Endometrium (tissue), 2 donors: ENCODE measurements at regions not wholly inside any gene's neighbourhood (a gene's known extent, or its start where the extent isn't known, plus 50 kb on each side); places are given as distances from the start of the nearest gene placed in this dataset.
"Not testable (repeated sequence)": the region's sequence is repeated elsewhere in the genome, so short reads cannot be mapped to it uniquely, and the experiment has no call there.

ENCODE experiments used
- FAIRE-seq: peaks from 2 replicates; lab custom pipeline; 2012; peaks lifted over from hg19 to GRCh38; lab: Jason Lieb, UNC
- donor health status: control.
- donor health status: control.

GRCh38 chr5:100232736-100233135, 302.4 kb upstream of the FAM174A start:
- FAIRE-seq = no peak

GRCh38 chr5:100188778-100189177, 346.4 kb upstream of the FAM174A start:
- FAIRE-seq = no peak

- no peak for FAIRE-seq
These were observed 346.8 kb upstream of the FAM174A start for GRCh38 chr5:100188339-100188738.

GRCh38 chr5:100186181-100186580, 349.0 kb upstream of the FAM174A start:
- FAIRE-seq = no peak

GRCh38 chr5:100182402-100182801, 352.8 kb upstream of the FAM174A start:
- no peak for FAIRE-seq

GRCh38 chr5:100175346-100175745, 359.8 kb upstream of the FAM174A start:
- no peak for FAIRE-seq

- FAIRE-seq = no peak
These were observed 369.9 kb upstream of the FAM174A start for GRCh38 chr5:100165309-100165708.

- FAIRE-seq = no peak
These were observed 373.3 kb upstream of the FAM174A start for GRCh38 chr5:100161868-100162267.

- FAIRE-seq = no peak
These were observed 378.1 kb upstream of the FAM174A start for GRCh38 chr5:100157066-100157465.

- FAIRE-seq = no peak
These were observed 386.9 kb upstream of the FAM174A start for GRCh38 chr5:100148239-100148638.

GRCh38 chr5:100142607-100143006, 392.6 kb upstream of the FAM174A start:
- no peak for FAIRE-seq

- FAIRE-seq = no peak
These were observed 404.0 kb upstream of the FAM174A start for GRCh38 chr5:100131161-100131560.

GRCh38 chr5:100130307-100130706, 404.9 kb upstream of the FAM174A start:
- no peak for FAIRE-seq

GRCh38 chr5:100119903-100120302, 415.3 kb upstream of the FAM174A start:
- FAIRE-seq = no peak

GRCh38 chr5:100110497-100110896, 424.7 kb upstream of the FAM174A start:
- FAIRE-seq = no peak

GRCh38 chr5:100108883-100109282, 426.3 kb upstream of the FAM174A start:
- no peak for FAIRE-seq

- not testable (repeated sequence) for FAIRE-seq
These were observed 431.5 kb upstream of the FAM174A start for GRCh38 chr5:100103592-100104119.

- not testable (repeated sequence) for FAIRE-seq
These were observed 433.7 kb upstream of the FAM174A start for GRCh38 chr5:100101466-100101865.

GRCh38 chr5:100096328-100096727, 438.8 kb upstream of the FAM174A start:
- FAIRE-seq = not testable (repeated sequence)

- not testable (repeated sequence) for FAIRE-seq
These were observed 454.5 kb upstream of the FAM174A start for GRCh38 chr5:100080703-100081102.

GRCh38 chr5:100079163-100079562, 456.0 kb upstream of the FAM174A start:
- FAIRE-seq = not testable (repeated sequence)

GRCh38 chr5:100066020-100066419, 469.2 kb upstream of the FAM174A start:
- not testable (repeated sequence) for FAIRE-seq

GRCh38 chr5:100043475-100043874, 491.7 kb upstream of the FAM174A start:
- FAIRE-seq = no peak

GRCh38 chr5:100026606-100027005, 508.6 kb upstream of the FAM174A start:
- FAIRE-seq = no peak

GRCh38 chr5:100023536-100023935, 511.6 kb upstream of the FAM174A start:
- FAIRE-seq = no peak
